Naive thymus-derived CD4-positive, alpha-beta T cell (primary cell): ENCODE measurements at regions not wholly inside any gene's neighbourhood (a gene's known extent, or its start where the extent isn't known, plus 50 kb on each side); places are given as distances from the start of the nearest gene placed in this dataset.
"Not testable (repeated sequence)": the region's sequence is repeated elsewhere in the genome, so short reads cannot be mapped to it uniquely, and the experiment has no call there.

Experiments
- ATAC-seq: fragments of 150-1000 bp; cut with Tn5 transposase; 2 replicates; pipeline ENCODE4 v1.10.0; 2021; ENCODE audit warnings: mild to moderate bottlenecking, moderate library complexity
- CTCF ChIA-PET: fragments of 350-600 bp; sonication (Branson Sonifier 250); formaldehyde crosslinking; loops from one replicate; lab custom pipeline; 2021; ENCODE audit warnings: antibody characterized with exemption; lab: Charles Lee
- POLR2A ChIA-PET: fragments of 350-600 bp; sonication (Branson Sonifier 250); formaldehyde crosslinking; loops from one replicate; lab custom pipeline; 2021; ENCODE audit warnings: antibody characterized with exemption, inconsistent platforms; lab: Charles Lee
- DNase-seq, 9 donors: peaks; one replicate each; pipeline versions ENCODE4 v3.0.0 to v3.0.0-alpha.2; 2020 to 2022; ENCODE audit warnings: mixed read lengths in 1 of 9
- H3K27ac ChIP-seq: one replicate; pipeline ENCODE4 v1.7.0; 2013; ENCODE audit warnings: mild to moderate bottlenecking, low read depth, low read length, moderate library complexity
- H3K27me3 ChIP-seq, 2 donors: one replicate each; pipeline ENCODE4 v1.7.0; 2013; ENCODE audit warnings: low read length in 2 of 2, mild to moderate bottlenecking in 2 of 2, moderate library complexity in 2 of 2; ENCODE audit not compliant: control insufficient read depth in 2 of 2, insufficient read depth in 2 of 2
- H3K36me3 ChIP-seq, 3 experiments: 1 replicate in 2 of 3; 2 replicates in 1 of 3; pipeline ENCODE4 v1.7.0; 2013; ENCODE audit warnings: low read length in 3 of 3, mild to moderate bottlenecking in 3 of 3, moderate library complexity in 1 of 3; ENCODE audit not compliant: insufficient read depth in 3 of 3, control insufficient read depth in 2 of 3
- H3K4me1 ChIP-seq, 2 donors: one replicate each; pipeline ENCODE4 v1.7.0; 2013; ENCODE audit warnings: low read length in 2 of 2, mild to moderate bottlenecking in 2 of 2, moderate library complexity in 1 of 2; ENCODE audit not compliant: control insufficient read depth in 2 of 2, insufficient read depth in 2 of 2
- H3K4me3 ChIP-seq: 2 replicates; pipeline ENCODE4 v1.7.0; 2013; ENCODE audit warnings: mild to moderate bottlenecking, low read length
- H3K9me3 ChIP-seq, 3 experiments: 1 replicate in 2 of 3; 2 replicates in 1 of 3; pipeline ENCODE4 v1.7.0; 2013; ENCODE audit warnings: low read length in 3 of 3; ENCODE audit not compliant: control insufficient read depth in 2 of 3
- H3K27ac Mint-ChIP-seq, 9 donors: one replicate each; pipeline ENCODE4 v1.8.0; 2020 to 2022; ENCODE audit warnings: mixed read lengths in 9 of 9, mild to moderate bottlenecking in 8 of 9, moderate library complexity in 5 of 9, inconsistent platforms in 2 of 9
- H3K27me3 Mint-ChIP-seq, 5 donors: one replicate each; pipeline ENCODE4 v1.8.0; 2021 to 2022; ENCODE audit warnings: mixed read lengths in 5 of 5, mild to moderate bottlenecking in 1 of 5
- H3K36me3 Mint-ChIP-seq, 5 donors: one replicate each; pipeline ENCODE4 v1.8.0; 2020 to 2022; ENCODE audit warnings: mixed read lengths in 5 of 5, mild to moderate bottlenecking in 3 of 5, inconsistent platforms in 1 of 5
- H3K4me1 Mint-ChIP-seq, 7 donors: one replicate each; pipeline ENCODE4 v1.8.0; 2020 to 2022; ENCODE audit warnings: mixed read lengths in 7 of 7, mild to moderate bottlenecking in 3 of 7, inconsistent platforms in 1 of 7
- H3K4me3 Mint-ChIP-seq, 10 donors: one replicate each; pipeline ENCODE4 v1.8.0; 2020 to 2022; ENCODE audit warnings: mild to moderate bottlenecking in 10 of 10, mixed read lengths in 10 of 10, moderate library complexity in 6 of 10, inconsistent platforms in 2 of 10
- H3K9me3 Mint-ChIP-seq, 11 donors: one replicate each; pipeline ENCODE4 v1.8.0; 2020 to 2022; ENCODE audit warnings: mixed read lengths in 11 of 11, mild to moderate bottlenecking in 4 of 11, inconsistent platforms in 1 of 11, moderate library complexity in 1 of 11
- intact Hi-C, 2 donors: fragments of 100-400 bp; cut with micrococcal nuclease; formaldehyde crosslinking; loops; one replicate each; pipeline ENCODE4 v1.15.1; 2023

GRCh38 chr1:239979456-239979855, 112.2 kb upstream of the FMN2 start:
- no peak overlapping the region for H3K4me3 Mint-ChIP-seq
- no peak overlapping the region for H3K27ac Mint-ChIP-seq
- H3K36me3 Mint-ChIP-seq = peaks cover 0 to 17% (median 0%) of the 10 kb centered on the region in 5 donors

DNA sequence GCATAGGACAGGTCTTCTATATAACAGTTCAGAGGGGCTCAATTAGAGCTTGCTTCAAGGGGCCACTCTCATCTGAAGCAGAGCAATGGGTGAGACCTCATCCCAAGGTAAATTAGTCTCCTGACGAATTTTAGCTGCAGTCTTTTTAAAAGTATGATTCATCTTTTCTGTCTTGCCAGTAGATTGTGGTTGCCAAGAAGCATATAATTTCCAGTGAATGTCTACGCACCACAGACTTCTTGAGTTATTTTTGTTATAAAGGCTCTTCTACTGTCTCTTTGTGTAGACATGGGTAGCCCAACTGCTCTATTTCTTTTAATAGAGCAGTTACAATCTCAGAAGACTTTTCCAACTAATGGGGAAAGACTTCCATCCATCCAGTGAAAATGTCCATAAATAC, 108.9 kb upstream of the FMN2 start:
- Histone ChIP-seq H3K4me3 (no peak overlapping the region), H3K36me3 (no peaks in the 10 kb centered on the region), H3K9me3 (peaks cover 0 to 38% (median 4%) of the 10 kb centered on the region in 3 experiments), H3K27me3 (no peaks in the 10 kb centered on the region), H3K4me1 (no peaks in the 10 kb centered on the region), H3K27ac (no peak overlapping the region)
- Mint-ChIP-seq H3K4me3 (no peak overlapping the region), H3K27me3 (peaks cover 0 to 14% (median 5%) of the 10 kb centered on the region in 5 donors), H3K4me1 (no peaks in the 10 kb centered on the region), H3K36me3 (peaks cover 0 to 22% (median 0%) of the 10 kb centered on the region in 5 donors), H3K27ac (no peak overlapping the region), H3K9me3 (peaks cover 17 to 93% (median 38%) of the 10 kb centered on the region in 11 donors)
- no peak for ATAC-seq
- ChIA-PET POLR2A (no interaction called here), CTCF (no interaction called here)
- intact Hi-C loops = no loop called here
- no peak for DNase-seq

More at GRCh38 chr1:239979456-239979855, 112.2 kb upstream of the FMN2 start:
- H3K27me3 ChIP-seq = no peaks in the 10 kb centered on the region
- no peak overlapping the region for H3K4me3 ChIP-seq
- no peaks in the 10 kb centered on the region for H3K4me1 ChIP-seq
- DNase-seq (no peak), ATAC-seq (no peak)
- Mint-ChIP-seq H3K4me1 (no peaks in the 10 kb centered on the region), H3K27me3 (peaks cover 0 to 17% (median 13%) of the 10 kb centered on the region in 5 donors), H3K9me3 (peaks cover 16 to 70% (median 22%) of the 10 kb centered on the region in 11 donors)
- intact Hi-C loops = loop anchor here in 1 of 2 donors (5.0 kb wide), 1 partner anchor 672 kb away; no protein-coding TSS in a partner anchor
- H3K9me3 ChIP-seq = peaks cover 0 to 16% (median 0%) of the 10 kb centered on the region in 3 experiments
- H3K36me3 ChIP-seq = no peaks in the 10 kb centered on the region
- CTCF ChIA-PET = no interaction called here
- POLR2A ChIA-PET = no interaction called here
- no peak overlapping the region for H3K27ac ChIP-seq

DNA sequence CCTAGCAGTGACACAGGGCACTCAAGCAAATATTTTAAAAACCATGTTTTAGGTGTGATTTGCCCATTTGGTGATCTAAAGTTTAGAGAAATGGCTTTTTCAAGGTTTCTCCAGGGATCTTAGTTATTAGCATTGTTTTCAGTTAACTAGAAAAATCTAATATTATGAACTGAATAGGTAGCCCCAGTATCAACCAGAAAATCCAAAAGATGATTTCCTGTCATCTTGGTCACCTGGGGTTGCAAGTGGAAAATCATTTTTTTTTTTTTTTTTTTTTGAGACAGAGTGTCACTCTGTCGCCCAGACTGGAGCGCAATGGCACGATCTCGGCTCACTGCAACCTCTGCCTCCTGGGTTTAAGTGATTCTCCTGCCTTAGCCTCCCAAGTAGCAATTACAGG, 106.6 kb upstream of the FMN2 start:
- no peaks in the 10 kb centered on the region for H3K27me3 ChIP-seq

GRCh38 chr1:239987103-239987745, 104.5 kb upstream of the FMN2 start:
- H3K4me3 ChIP-seq = no peak overlapping the region
- DNase-seq (no peak), ATAC-seq (no peak)
- intact Hi-C loops = loop anchor here in 1 of 2 donors (1.0 kb wide), 1 partner anchor 36 kb away; no protein-coding TSS in a partner anchor
- ChIA-PET CTCF (no interaction called here), POLR2A (no interaction called here)
- H3K9me3 Mint-ChIP-seq = peaks cover 13 to 64% (median 32%) of the 10 kb centered on the region in 11 donors
- H3K27ac ChIP-seq = no peak overlapping the region
- no peaks in the 10 kb centered on the region for H3K4me1 ChIP-seq
- no peaks in the 10 kb centered on the region for H3K4me1 Mint-ChIP-seq
- H3K27ac Mint-ChIP-seq = no peak overlapping the region
- H3K27me3 ChIP-seq = no peaks in the 10 kb centered on the region
- no peaks in the 10 kb centered on the region for H3K36me3 ChIP-seq
- no peak overlapping the region for H3K4me3 Mint-ChIP-seq
- peaks cover 0 to 38% (median 4%) of the 10 kb centered on the region in 3 experiments for H3K9me3 ChIP-seq
- peaks cover 0 to 17% (median 0%) of the 10 kb centered on the region in 5 donors for H3K36me3 Mint-ChIP-seq
- H3K27me3 Mint-ChIP-seq = peaks cover 0 to 35% (median 17%) of the 10 kb centered on the region in 5 donors

More for the DNA sequence above, 106.6 kb upstream of the FMN2 start:
- H3K36me3 ChIP-seq = no peaks in the 10 kb centered on the region
- no peak overlapping the region for H3K27ac ChIP-seq
- POLR2A ChIA-PET = no interaction called here
- H3K9me3 Mint-ChIP-seq = peaks cover 13 to 77% (median 31%) of the 10 kb centered on the region in 11 donors
- H3K4me3 ChIP-seq = no peak overlapping the region
- peaks cover 0 to 12% (median 0%) of the 10 kb centered on the region in 5 donors for H3K36me3 Mint-ChIP-seq
- CTCF ChIA-PET = no interaction called here
- peaks cover 0 to 38% (median 4%) of the 10 kb centered on the region in 3 experiments for H3K9me3 ChIP-seq
- no peak overlapping the region for H3K4me3 Mint-ChIP-seq
- H3K4me1 ChIP-seq = no peaks in the 10 kb centered on the region
- no peaks in the 10 kb centered on the region for H3K4me1 Mint-ChIP-seq
- DNase-seq (no peak), ATAC-seq (no peak)
- peaks cover 0 to 27% (median 13%) of the 10 kb centered on the region in 5 donors for H3K27me3 Mint-ChIP-seq
- intact Hi-C loops = no loop called here
- H3K27ac Mint-ChIP-seq = no peak overlapping the region

GRCh38 chr1:239989990-239990389, 101.7 kb upstream of the FMN2 start:
- peaks cover 3 to 37% (median 16%) of the 10 kb centered on the region in 11 donors for H3K9me3 Mint-ChIP-seq
- peaks cover 0 to 13% (median 0%) of the 10 kb centered on the region in 5 donors for H3K36me3 Mint-ChIP-seq
- no peak overlapping the region for H3K27ac ChIP-seq
- H3K4me3 Mint-ChIP-seq = no peak overlapping the region
- ChIA-PET CTCF (interaction anchor here (0.6 kb wide), 1 partner anchor 421 kb away, joined by 3 read pairs; no protein-coding TSS in a partner anchor), POLR2A (no interaction called here)
- H3K9me3 ChIP-seq = peaks cover 0 to 16% (median 4%) of the 10 kb centered on the region in 3 experiments
- H3K27me3 ChIP-seq = no peaks in the 10 kb centered on the region
- H3K4me3 ChIP-seq = no peak overlapping the region
- H3K36me3 ChIP-seq = no peaks in the 10 kb centered on the region
- peaks cover 5 to 54% (median 31%) of the 10 kb centered on the region in 5 donors for H3K27me3 Mint-ChIP-seq
- DNase-seq (no peak), ATAC-seq (no peak)
- H3K27ac Mint-ChIP-seq = no peak overlapping the region
- intact Hi-C loops = no loop called here
- H3K4me1 Mint-ChIP-seq = no peaks in the 10 kb centered on the region
- no peaks in the 10 kb centered on the region for H3K4me1 ChIP-seq

DNA sequence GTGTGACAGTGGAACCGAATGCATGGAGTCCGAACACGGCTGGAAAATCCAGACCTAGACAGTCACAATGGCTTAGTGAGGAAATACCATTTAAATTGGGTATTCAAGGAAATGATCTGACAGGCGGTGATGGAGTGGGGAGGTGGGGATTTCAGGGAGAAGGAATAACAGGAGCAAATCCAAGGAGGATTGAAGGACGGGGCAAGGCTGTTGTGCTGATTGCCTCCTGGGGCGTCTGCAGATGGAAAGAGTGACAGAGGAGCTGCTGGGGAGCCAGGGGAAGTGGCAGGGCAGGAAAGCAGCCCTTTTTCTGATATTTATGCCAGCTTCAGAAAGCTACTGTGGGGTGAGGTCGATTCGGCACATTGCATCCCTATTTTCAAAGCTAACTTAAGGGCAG, 99.1 kb upstream of the FMN2 start:
- H3K27ac Mint-ChIP-seq, ATAC-seq, H3K27ac ChIP-seq, H3K9me3 ChIP-seq, H3K27me3 ChIP-seq, DNase-seq, CTCF ChIA-PET, H3K36me3 ChIP-seq, intact Hi-C loops, H3K4me3 Mint-ChIP-seq, H3K36me3 Mint-ChIP-seq, POLR2A ChIA-PET, H3K4me3 ChIP-seq, H3K4me1 Mint-ChIP-seq, H3K4me1 ChIP-seq: not testable (repeated sequence)
- peaks cover 27 to 70% (median 54%) of the 10 kb centered on the region in 5 donors for H3K27me3 Mint-ChIP-seq
- peaks cover 0 to 21% (median 8%) of the 10 kb centered on the region in 11 donors for H3K9me3 Mint-ChIP-seq
